H1 (cell line): ENCODE measurements at regions not wholly inside any gene's neighbourhood (a gene's known extent, or its start where the extent isn't known, plus 50 kb on each side); places are given as distances from the start of the nearest gene placed in this dataset.

Experiments
- ATF3 ChIP-seq: IDR thresholded peaks from 2 replicates; pipeline ENCODE4 v1.6.1; 2011; ENCODE audit warnings: low read depth, mild to moderate bottlenecking, low read length; ENCODE audit not compliant: insufficient read depth
- EP300 ChIP-seq, 2 experiments: IDR thresholded peaks; 1 replicate in 1 of 2; 2 replicates in 1 of 2; pipeline ENCODE4 v1.6.1; 2011 to 2012; ENCODE audit warnings: low read depth in 2 of 2, low read length in 2 of 2, mild to moderate bottlenecking in 2 of 2, borderline replicate concordance in 1 of 2, inconsistent platforms in 1 of 2, moderate library complexity in 1 of 2

DNA sequence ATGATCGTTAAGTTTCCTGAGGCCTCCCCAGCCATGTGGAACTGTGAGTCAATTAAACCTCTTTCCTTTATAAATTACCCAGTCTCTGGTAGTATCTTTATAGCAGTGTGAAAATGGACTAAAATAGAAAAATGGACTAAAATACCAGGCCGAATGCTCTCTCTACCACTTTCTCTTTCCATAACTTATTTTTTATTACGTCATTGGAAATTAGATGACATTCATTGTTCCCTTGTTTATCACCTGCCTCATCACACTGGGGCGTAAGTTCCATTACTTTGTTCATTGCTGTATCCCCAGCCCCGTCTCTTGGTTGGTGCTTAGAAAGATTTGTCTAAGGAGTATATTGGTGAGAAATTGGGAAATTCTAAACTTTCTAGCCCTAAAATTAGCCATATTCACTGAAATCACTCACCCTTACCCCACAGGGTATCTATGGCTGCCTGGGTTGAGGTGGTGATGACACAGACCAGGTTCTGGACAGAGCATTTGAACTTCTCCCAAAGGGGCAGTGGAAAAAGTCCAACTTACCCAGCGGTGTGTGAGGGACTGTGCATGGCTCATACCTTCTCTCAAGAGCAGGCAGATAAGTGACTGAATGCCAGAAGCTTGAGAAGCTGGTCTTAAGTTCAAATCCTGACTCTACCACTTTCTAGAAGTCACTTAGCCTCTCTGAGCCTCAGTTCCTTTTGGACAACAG, 50.9 kb upstream of the TP53I11 start (continued):
- TF ChIP-seq ATF3 (no peak), EP300 (IDR thresholded peaks at IDR 0.05; ENCODE audit: borderline replicate concordance in 1 of 2, low read depth in 2 of 2, low read length in 2 of 2) (no peak)
- TF ChIP-seq, all 59 proteins: peak for 0
